Activated B cell treated with CpG ODN at 0.5 μM for 24 hours (primary cell): ENCODE measurements at regions not wholly inside any gene's neighbourhood (a gene's known extent, or its start where the extent isn't known, plus 50 kb on each side); places are given as distances from the start of the nearest gene placed in this dataset.

ENCODE experiments used
- ATAC-seq: fragments of 200-7000 bp; cut with Tn5 transposase; one replicate; pipeline ENCODE4 v1.10.0; 2021; ENCODE audit warnings: low read depth, mild to moderate bottlenecking, moderate library complexity
- CTCF ChIA-PET: fragments of 350-600 bp; sonication (Branson Sonifier 250); formaldehyde crosslinking; loops from one replicate; lab custom pipeline; 2021; ENCODE audit warnings: antibody characterized with exemption; lab: Charles Lee
- POLR2A ChIA-PET: fragments of 350-600 bp; sonication (Branson Sonifier 250); formaldehyde crosslinking; loops from one replicate; lab custom pipeline; 2021; ENCODE audit warnings: antibody characterized with exemption; lab: Charles Lee
- DNase-seq: peaks from one replicate; pipeline ENCODE4 v3.0.0; 2022
- H3K27ac Mint-ChIP-seq: one replicate; pipeline ENCODE4 v1.8.0; 2020; ENCODE audit warnings: mixed read lengths
- H3K27me3 Mint-ChIP-seq: one replicate; pipeline ENCODE4 v1.8.0; 2021; ENCODE audit warnings: mixed read lengths
- H3K36me3 Mint-ChIP-seq: one replicate; pipeline ENCODE4 v1.8.0; 2021; ENCODE audit warnings: low read depth, mixed read lengths
- H3K4me1 Mint-ChIP-seq: one replicate; pipeline ENCODE4 v1.8.0; 2021; ENCODE audit warnings: mixed read lengths
- H3K4me3 Mint-ChIP-seq: one replicate; pipeline ENCODE4 v1.8.0; 2020; ENCODE audit warnings: mild to moderate bottlenecking, mixed read lengths
- H3K9me3 Mint-ChIP-seq: one replicate; pipeline ENCODE4 v1.8.0; 2020; ENCODE audit warnings: mixed read lengths
- CTCF ChIP-seq: fragments of 200-600 bp; IDR thresholded peaks from one replicate; pipeline ENCODE4 v1.8.0; 2022; ENCODE audit warnings: antibody characterized with exemption, mild to moderate bottlenecking
- intact Hi-C: fragments of 100-400 bp; cut with micrococcal nuclease; formaldehyde crosslinking; loops from one replicate; pipeline ENCODE4 v1.15.1; 2024

DNA sequence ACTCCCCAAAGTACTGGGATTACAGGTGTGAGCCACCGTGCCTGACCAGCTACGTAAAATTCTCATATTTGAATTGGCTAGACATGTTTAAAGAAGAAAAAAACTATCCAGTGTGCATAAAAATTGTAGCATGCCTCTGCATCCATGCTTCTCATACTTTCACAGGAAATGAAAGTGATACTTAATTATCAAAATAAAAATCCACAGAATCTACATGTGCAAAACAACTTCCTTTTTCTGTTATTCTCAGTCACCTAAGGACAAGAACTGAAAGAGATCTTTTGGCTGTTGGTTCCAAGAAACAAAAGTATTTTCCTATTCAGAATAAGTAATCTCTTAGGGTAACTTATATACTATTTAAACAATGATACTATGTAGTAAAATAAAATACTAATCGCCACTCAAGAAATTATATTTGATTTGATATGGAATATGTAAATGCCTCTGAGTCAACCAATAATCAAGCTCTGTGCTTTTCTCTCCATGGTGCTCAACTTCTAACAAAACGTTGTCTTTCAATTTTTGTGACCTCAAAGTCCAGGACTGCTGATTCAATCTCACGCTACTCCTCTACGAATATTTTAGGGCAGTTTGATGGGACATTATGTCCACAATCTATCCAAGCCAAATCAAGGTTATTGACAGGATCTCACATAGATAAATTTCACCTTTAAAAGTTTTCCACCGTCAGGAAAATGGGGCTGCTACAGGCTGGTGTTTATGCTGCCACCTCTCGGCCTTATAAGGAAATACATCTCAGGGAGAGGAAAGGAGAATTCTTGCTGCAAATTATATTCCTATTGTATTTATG, 102.7 kb downstream of the ZNF281 start:
- DNase-seq: no peak
- no peaks in the 10 kb centered on the region for H3K36me3 Mint-ChIP-seq
- H3K27ac Mint-ChIP-seq: peak overlapping the region; percentile 94
- TF ChIP-seq CTCF: peak; percentile 89
- peak overlapping the region; percentile 81 for H3K4me3 Mint-ChIP-seq
- CTCF ChIA-PET: interaction anchor here (0.6 to 2.9 kb wide), 15 partner anchors 8 to 623 kb away, joined by 3 to 14 read pairs (median 3); partner anchors contain the start of gene ZNF281
- POLR2A ChIA-PET: interaction anchor here (0.6 to 6.8 kb wide), 10 partner anchors 21 to 215 kb away, joined by 3 to 63 read pairs (median 3); partner anchors contain the start of gene ZNF281
- H3K9me3 Mint-ChIP-seq: no peaks in the 10 kb centered on the region
- H3K27me3 Mint-ChIP-seq: no peaks in the 10 kb centered on the region
- peak; percentile 64 for ATAC-seq
- intact Hi-C loops: loop anchor here (1.0 to 10.0 kb wide), 15 partner anchors 21 to 1642 kb away; partner anchors contain the start of genes GPR25, KIF14 and ZNF281
- peaks cover 67% of the 10 kb centered on the region for H3K4me1 Mint-ChIP-seq

- POLR2A ChIA-PET: interaction anchor here (0.8 to 6.8 kb wide), 11 partner anchors 11 to 246 kb away, joined by 3 to 63 read pairs (median 5); partner anchors contain the start of gene ZNF281
- no peaks in the 10 kb centered on the region for H3K27me3 Mint-ChIP-seq
- H3K9me3 Mint-ChIP-seq: no peaks in the 10 kb centered on the region
- no peak for TF ChIP-seq CTCF
- peak overlapping the region; percentile 62 for H3K4me3 Mint-ChIP-seq
- peak; percentile 12 for ATAC-seq
- H3K4me1 Mint-ChIP-seq: peaks cover 69% of the 10 kb centered on the region
- no peak for DNase-seq
- CTCF ChIA-PET: interaction anchor here (1.0 to 2.9 kb wide), 5 partner anchors 10 to 183 kb away, joined by 3 to 13 read pairs (median 5); no protein-coding TSS in a partner anchor
- H3K27ac Mint-ChIP-seq: peak overlapping the region; percentile 94
- intact Hi-C loops: loop anchor here (2.0 to 10.0 kb wide), 7 partner anchors 31 to 1641 kb away; partner anchors contain the start of genes GPR25 and KIF14
- H3K36me3 Mint-ChIP-seq: no peaks in the 10 kb centered on the region
These were observed 104.0 kb downstream of the ZNF281 start for GRCh38 chr1:200305806-200306205.

- intact Hi-C loops: loop anchor here (1.0 to 10.0 kb wide), 4 partner anchors 144 to 1639 kb away; partner anchors contain the start of genes GPR25 and KIF14
- ATAC-seq (no peak), DNase-seq (no peak)
- TF ChIP-seq CTCF: no peak
- H3K27ac Mint-ChIP-seq: peak overlapping the region; percentile 71
- peaks cover 1% of the 10 kb centered on the region for H3K27me3 Mint-ChIP-seq
- H3K36me3 Mint-ChIP-seq: no peaks in the 10 kb centered on the region
- H3K4me3 Mint-ChIP-seq: peak overlapping the region; percentile 56
- H3K9me3 Mint-ChIP-seq: no peaks in the 10 kb centered on the region
- ChIA-PET POLR2A (interaction anchor here (0.8 to 6.8 kb wide), 9 partner anchors 16 to 179 kb away, joined by 3 to 63 read pairs (median 4); no protein-coding TSS in a partner anchor), CTCF (interaction anchor here (1.0 to 2.1 kb wide), 2 partner anchors 15 to 164 kb away, joined by 4 to 7 read pairs; no protein-coding TSS in a partner anchor)
- H3K4me1 Mint-ChIP-seq: peaks cover 68% of the 10 kb centered on the region
These were observed 105.7 kb downstream of the ZNF281 start for GRCh38 chr1:200304171-200304570.

- ChIA-PET POLR2A (interaction anchor here (0.6 to 6.8 kb wide), 3 partner anchors 17 to 325 kb away, joined by 3 to 63 read pairs (median 23); no protein-coding TSS in a partner anchor), CTCF (interaction anchor here (1.1 kb wide), 1 partner anchor 27 kb away, joined by 5 read pairs; no protein-coding TSS in a partner anchor)
- Mint-ChIP-seq H3K27me3 (peaks cover 1% of the 10 kb centered on the region), H3K36me3 (no peaks in the 10 kb centered on the region), H3K9me3 (no peaks in the 10 kb centered on the region), H3K4me3 (peak overlapping the region; percentile 89), H3K4me1 (peaks cover 56% of the 10 kb centered on the region), H3K27ac (peak overlapping the region; percentile 82)
- intact Hi-C loops: loop anchor here (1.0 to 10.0 kb wide), 5 partner anchors 17 to 1638 kb away; partner anchors contain the start of genes GPR25 and KIF14
- TF ChIP-seq CTCF: no peak
- ATAC-seq (no peak), DNase-seq (no peak)
These were observed 106.9 kb downstream of the ZNF281 start for GRCh38 chr1:200302921-200303290.
